Fibroblast of pulmonary artery (primary cell): ENCODE measurements at regions not wholly inside any gene's neighbourhood (a gene's known extent, or its start where the extent isn't known, plus 50 kb on each side); places are given as distances from the start of the nearest gene placed in this dataset.
"Not testable (repeated sequence)": the region's sequence is repeated elsewhere in the genome, so short reads cannot be mapped to it uniquely, and the experiment has no call there.

Experiments
- DNase-seq: peaks from one replicate; pipeline ENCODE4 v3.0.0-alpha.2; 2010; ENCODE audit warnings: low read depth
- H3K4me3 ChIP-seq: replicated peaks from 2 replicates; pipeline ENCODE4 v1.5.1; 2011; ENCODE audit warnings: low read depth, mild to moderate bottlenecking, control low read depth, low read length, moderate library complexity
- TF ChIP-seq, protein P1 (sequence below): IDR thresholded peaks from 2 replicates; pipeline ENCODE4 v1.5.1; 2011; ENCODE audit warnings: mild to moderate bottlenecking, control low read depth, low read length, inconsistent platforms; ENCODE audit errors: missing control alignments

DNA sequence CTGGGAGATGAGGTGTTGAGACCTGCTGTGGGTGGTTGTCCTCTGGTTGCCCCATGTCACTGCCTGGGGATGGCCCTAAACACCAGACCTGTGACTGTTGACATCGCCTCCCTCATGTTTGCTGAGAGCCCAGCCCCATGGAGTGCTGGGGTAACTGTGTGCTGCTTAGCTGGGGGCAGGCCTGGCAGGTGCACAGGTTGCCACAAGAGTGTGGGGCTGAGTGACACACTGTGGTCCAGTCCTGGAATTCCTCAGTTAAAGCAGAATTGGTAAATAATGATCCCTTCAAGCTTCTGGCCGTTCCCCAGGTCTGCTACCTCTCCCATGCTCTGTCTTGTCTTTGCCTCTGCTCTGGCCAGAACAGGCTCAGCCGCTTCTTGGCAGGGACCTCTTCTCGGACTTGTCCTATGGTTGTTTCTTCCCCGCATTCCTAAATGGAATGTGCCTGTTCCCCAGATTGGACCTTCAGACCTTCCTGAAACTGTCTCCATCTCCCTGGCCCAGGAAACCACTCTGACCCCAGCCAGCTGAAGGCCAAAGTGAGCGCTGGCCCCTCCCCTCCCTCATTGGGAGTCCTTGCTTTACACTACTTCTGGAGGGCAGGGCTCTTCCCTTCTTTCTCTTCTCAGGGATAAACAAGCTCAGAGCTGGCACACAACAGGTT, 61.2 kb upstream of the PITX1 start:
- no peak for DNase-seq
- TF ChIP-seq, protein P1, sequence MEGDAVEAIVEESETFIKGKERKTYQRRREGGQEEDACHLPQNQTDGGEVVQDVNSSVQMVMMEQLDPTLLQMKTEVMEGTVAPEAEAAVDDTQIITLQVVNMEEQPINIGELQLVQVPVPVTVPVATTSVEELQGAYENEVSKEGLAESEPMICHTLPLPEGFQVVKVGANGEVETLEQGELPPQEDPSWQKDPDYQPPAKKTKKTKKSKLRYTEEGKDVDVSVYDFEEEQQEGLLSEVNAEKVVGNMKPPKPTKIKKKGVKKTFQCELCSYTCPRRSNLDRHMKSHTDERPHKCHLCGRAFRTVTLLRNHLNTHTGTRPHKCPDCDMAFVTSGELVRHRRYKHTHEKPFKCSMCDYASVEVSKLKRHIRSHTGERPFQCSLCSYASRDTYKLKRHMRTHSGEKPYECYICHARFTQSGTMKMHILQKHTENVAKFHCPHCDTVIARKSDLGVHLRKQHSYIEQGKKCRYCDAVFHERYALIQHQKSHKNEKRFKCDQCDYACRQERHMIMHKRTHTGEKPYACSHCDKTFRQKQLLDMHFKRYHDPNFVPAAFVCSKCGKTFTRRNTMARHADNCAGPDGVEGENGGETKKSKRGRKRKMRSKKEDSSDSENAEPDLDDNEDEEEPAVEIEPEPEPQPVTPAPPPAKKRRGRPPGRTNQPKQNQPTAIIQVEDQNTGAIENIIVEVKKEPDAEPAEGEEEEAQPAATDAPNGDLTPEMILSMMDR = no peak
- H3K4me3 ChIP-seq = no peak overlapping the region

DNA sequence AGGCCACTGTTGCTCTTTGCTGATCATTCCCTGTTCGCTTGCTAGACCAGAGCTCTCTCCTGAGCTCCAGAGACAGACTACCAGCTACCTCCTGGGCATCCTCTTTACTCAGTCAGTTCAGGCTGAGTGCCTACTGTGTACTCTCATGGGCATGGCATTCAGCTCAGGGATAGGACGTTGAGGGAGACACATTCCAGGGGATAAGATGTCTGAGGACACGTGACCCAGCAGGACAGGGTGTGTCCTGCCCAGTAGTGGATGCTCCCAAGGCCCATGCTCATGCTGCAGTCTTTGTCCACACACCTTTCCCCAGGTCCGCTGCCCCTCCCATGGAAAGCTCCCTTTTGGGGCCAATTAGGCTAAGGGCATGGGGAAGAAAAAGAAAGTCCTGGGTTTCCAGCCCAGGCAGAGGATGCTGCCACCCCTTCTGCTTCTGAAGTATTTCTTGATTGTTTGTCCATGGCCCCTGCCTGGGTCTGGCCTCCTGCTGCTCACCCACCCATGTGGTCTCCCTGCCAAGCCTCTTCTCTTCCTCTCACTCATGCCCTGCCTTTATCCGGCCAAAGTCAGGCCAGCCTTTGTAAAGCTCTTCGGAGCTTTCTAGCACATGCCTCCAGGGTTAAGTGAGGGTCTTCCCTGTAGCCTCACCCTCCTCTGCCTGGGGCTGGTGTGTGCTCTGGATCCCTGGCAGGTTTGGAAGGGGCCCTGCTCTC, 60.5 kb upstream of the PITX1 start:
- TF ChIP-seq, protein P1 = no peak
- no peak for DNase-seq
- H3K4me3 ChIP-seq = no peak overlapping the region

DNA sequence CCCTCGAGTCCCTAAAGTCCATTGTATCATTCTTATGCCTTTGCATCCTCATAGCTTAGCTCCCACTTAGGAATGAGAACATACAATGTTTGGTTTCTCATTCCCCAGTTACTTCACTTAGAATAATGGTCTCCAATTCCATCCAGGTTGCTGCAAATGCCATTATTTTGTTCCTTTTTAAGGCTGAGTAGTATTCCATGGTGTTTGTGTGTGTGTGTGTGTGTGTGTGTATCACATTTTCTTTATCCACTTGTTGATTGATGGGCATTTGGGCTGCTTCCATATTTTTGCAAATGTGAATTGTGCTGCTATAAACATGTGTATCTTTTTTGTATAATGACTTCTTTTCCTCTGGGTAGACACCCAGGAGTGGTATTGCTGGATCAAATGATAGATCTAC, 59.5 kb upstream of the PITX1 start:
- DNase-seq, H3K4me3 ChIP-seq: not testable (repeated sequence)

DNA sequence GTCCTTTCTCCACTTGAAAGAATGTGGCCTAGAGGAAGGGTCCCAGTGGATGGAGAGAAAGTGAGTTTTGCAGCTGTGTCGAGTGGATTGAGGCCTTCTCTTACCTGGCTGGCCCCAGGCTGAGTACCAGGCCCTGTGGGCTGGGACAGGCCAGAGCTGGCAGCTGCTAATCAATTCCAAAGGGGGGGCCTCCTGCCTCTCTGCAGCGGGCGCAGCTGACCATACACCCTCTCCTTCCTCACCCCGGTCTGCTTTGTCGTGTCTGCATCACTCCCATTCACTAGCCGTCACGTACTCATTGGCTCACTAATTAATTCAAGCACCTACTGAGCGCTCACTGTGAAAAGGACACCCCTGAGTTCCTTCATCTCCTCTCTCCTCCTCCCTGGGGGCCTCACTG, 58.4 kb upstream of the PITX1 start:
- DNase-seq = no peak
- TF ChIP-seq, protein P1 = no peak
- no peak overlapping the region for H3K4me3 ChIP-seq

GRCh38 chr5:135091286-135091685, 57.3 kb upstream of the PITX1 start:
- DNase-seq = no peak
- TF ChIP-seq, protein P1 = no peak
- H3K4me3 ChIP-seq = no peak overlapping the region

- TF ChIP-seq, protein P1 = no peak
- H3K4me3 ChIP-seq = no peak overlapping the region
- no peak for DNase-seq
Measured at GRCh38 chr5:135089912-135090311, 55.9 kb upstream of the PITX1 start.

DNA sequence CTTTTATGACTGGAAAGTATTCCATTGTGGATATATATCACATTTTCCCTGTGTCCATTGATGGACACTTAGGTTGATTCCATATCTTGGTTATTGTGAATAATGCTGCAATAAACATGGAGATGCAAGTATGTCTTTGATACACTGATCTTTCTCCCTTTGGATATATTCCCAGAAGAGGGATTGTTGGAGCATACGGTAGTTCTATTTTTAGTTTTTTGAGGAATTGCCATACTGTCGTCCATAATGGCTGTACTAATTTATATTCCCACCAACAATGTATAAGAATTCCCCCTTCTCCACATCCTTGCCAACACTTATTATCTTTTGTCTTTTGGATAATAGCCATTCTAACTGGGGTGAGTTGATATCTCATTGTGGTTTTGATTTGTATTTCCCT, 54.9 kb upstream of the PITX1 start:
- no peak overlapping the region for H3K4me3 ChIP-seq
- TF ChIP-seq, protein P1 = no peak

More for the DNA sequence above, 54.9 kb upstream of the PITX1 start:
- no peak for DNase-seq
